Stomach (tissue), 8 donors: ENCODE measurements at regions not wholly inside any gene's neighbourhood (a gene's known extent, or its start where the extent isn't known, plus 50 kb on each side); places are given as distances from the start of the nearest gene placed in this dataset.
"Not testable (repeated sequence)": the region's sequence is repeated elsewhere in the genome, so short reads cannot be mapped to it uniquely, and the experiment has no call there.

ENCODE experiments used
- DNase-seq, 2 donors: peaks; one replicate each; pipeline versions ENCODE4 v3.0.0 to v3.0.0-alpha.2; 2013 to 2019
- H3K27ac ChIP-seq, 5 donors: fragments of 200-600 bp in 4 of 5; sonication (generic) in 4 of 5; one replicate each; pipeline ENCODE4 v1.5.1; 2013 to 2019; ENCODE audit warnings: mild to moderate bottlenecking in 1 of 5, moderate library complexity in 1 of 5
- H3K27me3 ChIP-seq, 3 donors: fragments of 200-600 bp; sonication (generic); one replicate each; pipeline ENCODE4 v1.5.1; 2017 to 2019; ENCODE audit warnings: mixed run types in 1 of 3
- H3K36me3 ChIP-seq, 4 donors: fragments of 200-600 bp; sonication (generic); 1 replicate in 3 of 4; 2 replicates in 1 of 4; pipeline ENCODE4 v1.5.1; 2016 to 2019
- H3K4me1 ChIP-seq, 4 donors: fragments of 200-600 bp; sonication (generic); one replicate each; pipeline ENCODE4 v1.5.1; 2016 to 2019
- H3K4me3 ChIP-seq, 4 donors: fragments of 200-600 bp; sonication (generic) in 3 of 4; one replicate each; pipeline ENCODE4 v1.5.1; 2016 to 2019; ENCODE audit warnings: mild to moderate bottlenecking in 1 of 4
- H3K9me3 ChIP-seq, 4 donors: fragments of 200-600 bp; sonication (generic); one replicate each; pipeline ENCODE4 v1.5.1; 2016 to 2019
- CTCF ChIP-seq, 7 experiments: fragments of 450-650 bp in 4 of 7; fragments of 200-600 bp in 3 of 7; sonication (generic) in 3 of 7; IDR thresholded peaks; one replicate each; pipeline ENCODE4 v1.5.1; 2016 to 2019; ENCODE audit warnings: antibody characterized with exemption in 7 of 7, control low read depth in 2 of 7, mild to moderate bottlenecking in 1 of 7
- EP300 ChIP-seq: sonication (generic); formaldehyde crosslinking; IDR thresholded peaks from one replicate; pipeline ENCODE4 v1.6.1; 2017; ENCODE audit warnings: antibody characterized with exemption
- POLR2A ChIP-seq, 4 donors: fragments of 450-650 bp; IDR thresholded peaks; one replicate each; pipeline ENCODE4 v1.6.1; 2016; ENCODE audit warnings: antibody characterized with exemption in 4 of 4, control low read depth in 2 of 4, mild to moderate bottlenecking in 1 of 4, moderate library complexity in 1 of 4
- POLR2AphosphoS5 ChIP-seq, 3 donors: sonication (generic); formaldehyde crosslinking; IDR thresholded peaks; one replicate each; pipeline ENCODE4 v1.6.1; 2016; ENCODE audit warnings: antibody characterized with exemption in 3 of 3
- WGBS, 5 donors: extraction: QIAGEN DNeasy Blood & Tissue Kit in 3 of 5; methylation state at CpG; one replicate each; pipeline versions ENCODE4 v1.1.5 to v1.1.7; 2013 to 2018; 5-methylcytosine and 5-hydroxymethylcytosine counted together
- intact Hi-C: fragments of 100-400 bp; cut with DNase I; formaldehyde crosslinking; loops from one replicate; pipeline ENCODE4 v1.15.1; 2023; ENCODE audit warnings: low total_unique reads
- donor health status: healthy with polysubstance abuse.
- donor health status: Bipolar disorder and iron deficiency.
- donor health status: healthy.

GRCh38 chr7:65285906-65286864 lies 87.5 kb upstream of the ZNF92 start:
- DNase-seq, result no peak
- H3K4me1 ChIP-seq, result no peaks in the 10 kb centered on the region
- TF ChIP-seq POLR2A (IDR thresholded peaks at IDR 0.05) (no peak), CTCF (IDR thresholded peaks at IDR 0.05) (no peak), POLR2AphosphoS5 (IDR thresholded peaks at IDR 0.05) (no peak), EP300 (no peak)
- H3K36me3 ChIP-seq, result no peaks in the 10 kb centered on the region
- no peaks in the 10 kb centered on the region for H3K27me3 ChIP-seq
- no peaks in the 10 kb centered on the region for H3K9me3 ChIP-seq
- intact Hi-C loops, result no loop called here
- H3K4me3 ChIP-seq, result no peak overlapping the region
- H3K27ac ChIP-seq, result no peak overlapping the region
- 69 to 89% (median 77%) methylated on average over 3 of the region's 3 CpGs for WGBS, 5 donors

- H3K9me3 ChIP-seq, H3K4me3 ChIP-seq, H3K36me3 ChIP-seq, H3K27ac ChIP-seq, H3K4me1 ChIP-seq, intact Hi-C loops, H3K27me3 ChIP-seq, DNase-seq: not testable (repeated sequence)
- 91 to 95% (median 93%) methylated on average over 2 of the region's 2 CpGs for WGBS, 5 donors
Measured at GRCh38 chr7:65285241-65285640, 88.4 kb upstream of the ZNF92 start.

GRCh38 chr7:65279795-65280194 lies 93.9 kb upstream of the ZNF92 start:
- H3K4me3 ChIP-seq, result no peak overlapping the region
- intact Hi-C loops, result no loop called here
- H3K27ac ChIP-seq, result no peak overlapping the region
- H3K4me1 ChIP-seq, result no peaks in the 10 kb centered on the region
- TF ChIP-seq CTCF (IDR thresholded peaks at IDR 0.05) (no peak), POLR2AphosphoS5 (IDR thresholded peaks at IDR 0.05) (no peak), EP300 (no peak), POLR2A (IDR thresholded peaks at IDR 0.05) (no peak)
- H3K9me3 ChIP-seq, result peaks cover 0 to 19% (median 13%) of the 10 kb centered on the region in 4 donors
- H3K36me3 ChIP-seq, result no peaks in the 10 kb centered on the region
- H3K27me3 ChIP-seq, result no peaks in the 10 kb centered on the region
- no peak for DNase-seq
- 81 to 92% (median 83%) methylated on average over 2 of the region's 2 CpGs for WGBS, 5 donors

- intact Hi-C loops, result no loop called here
Measured at GRCh38 chr7:65276822-65277221, 96.8 kb upstream of the ZNF92 start.

GRCh38 chr7:65271502-65271901 lies 102.2 kb upstream of the ZNF92 start:
- intact Hi-C loops, H3K4me3 ChIP-seq, H3K27ac ChIP-seq, DNase-seq, H3K36me3 ChIP-seq: not testable (repeated sequence)
- Histone ChIP-seq H3K27me3 (peaks cover 0 to 52% (median 20%) of the 10 kb centered on the region in 3 donors), H3K9me3 (peaks cover 0 to 27% (median 20%) of the 10 kb centered on the region in 4 donors), H3K4me1 (peaks cover 9 to 13% (median 11%) of the 10 kb centered on the region in 4 donors)
- 90 to 96% (median 94%) methylated on average over 2 of the region's 2 CpGs for WGBS, 5 donors

More at GRCh38 chr7:65276822-65277221, 96.8 kb upstream of the ZNF92 start:
- peaks cover 0 to 17% (median 0%) of the 10 kb centered on the region in 3 donors for H3K27me3 ChIP-seq
- peaks cover 0 to 27% (median 22%) of the 10 kb centered on the region in 4 donors for H3K9me3 ChIP-seq
- no peaks in the 10 kb centered on the region for H3K36me3 ChIP-seq
- H3K4me3 ChIP-seq, result no peak overlapping the region
- H3K4me1 ChIP-seq, result no peaks in the 10 kb centered on the region
- TF ChIP-seq POLR2A (IDR thresholded peaks at IDR 0.05) (no peak), CTCF (IDR thresholded peaks at IDR 0.05) (no peak), POLR2AphosphoS5 (IDR thresholded peaks at IDR 0.05) (no peak), EP300 (no peak)
- no peak for DNase-seq
- no peak overlapping the region for H3K27ac ChIP-seq
